ENCODE measurements at regions not wholly inside any gene's neighbourhood (a gene's known extent, or its start where the extent isn't known, plus 50 kb on each side); places are given as distances from the start of the nearest gene placed in this dataset.

- POLR2A ChIA-PET = no interaction called here
- no peak overlapping the region for H3K4me2 ChIP-seq (ENCODE audit: low read length)
- H3K4me3 ChIP-seq (ENCODE audit: low read depth, low read length, poor library complexity, severe bottlenecking) = no peak overlapping the region
- no peaks in the 10 kb centered on the region for H3K79me2 ChIP-seq (ENCODE audit: insufficient read depth, low read depth, low read length)
- no peak overlapping the region for H3K27ac ChIP-seq (ENCODE audit: low read depth, low read length, poor library complexity, severe bottlenecking)
- intact Hi-C loops (cut with micrococcal nuclease; ENCODE audit: unreplicated experiment) = no loop called here
- H3K9me2 ChIP-seq (ENCODE audit: insufficient read depth, low read length) = no peaks in the 10 kb centered on the region
- CTCF ChIA-PET (ENCODE audit: unreplicated experiment) = no interaction called here
- no peaks in the 10 kb centered on the region for H4K20me1 ChIP-seq (ENCODE audit: insufficient read depth, low read length)
- H2AFZ ChIP-seq (ENCODE audit: low read length) = no peak overlapping the region
- H3K4me1 ChIP-seq (ENCODE audit: insufficient read depth, low read length, poor library complexity, severe bottlenecking) = no peaks in the 10 kb centered on the region
- no peaks in the 10 kb centered on the region for H3K36me3 ChIP-seq (ENCODE audit: insufficient read depth, low read length)
- H3K9me3 ChIP-seq (ENCODE audit: low read length) = peaks cover 7% of the 10 kb centered on the region
- TF ChIP-seq CTCF (conservative IDR thresholded peaks at IDR 0.05; ENCODE audit: low read length) (no peak), EZH2phosphoT487 (IDR thresholded peaks at IDR 0.05; ENCODE audit: borderline replicate concordance, low read depth, low read length) (no peak)
- no TSS peak for BruUV-seq (replicated peaks)
- no peak for DNase-seq (ENCODE audit: low spot score)
Measured at GRCh38 chr12:126144603-126145002, 1079.4 kb downstream of the AACS start.

- POLR2A ChIA-PET = no interaction called here
- TF ChIP-seq EZH2phosphoT487 (IDR thresholded peaks at IDR 0.05; ENCODE audit: borderline replicate concordance, low read depth, low read length) (no peak), CTCF (conservative IDR thresholded peaks at IDR 0.05; ENCODE audit: low read length) (no peak)
- Histone ChIP-seq H4K20me1 (ENCODE audit: insufficient read depth, low read length) (no peaks in the 10 kb centered on the region), H2AFZ (ENCODE audit: low read length) (no peak overlapping the region), H3K9me3 (ENCODE audit: low read length) (no peaks in the 10 kb centered on the region), H3K4me2 (ENCODE audit: low read length) (no peak overlapping the region), H3K79me2 (ENCODE audit: insufficient read depth, low read depth, low read length) (no peaks in the 10 kb centered on the region), H3K36me3 (ENCODE audit: insufficient read depth, low read length) (no peaks in the 10 kb centered on the region), H3K9me2 (ENCODE audit: insufficient read depth, low read length) (no peaks in the 10 kb centered on the region), H3K4me3 (ENCODE audit: low read depth, low read length, poor library complexity, severe bottlenecking) (no peak overlapping the region), H3K27ac (ENCODE audit: low read depth, low read length, poor library complexity, severe bottlenecking) (no peak overlapping the region), H3K4me1 (ENCODE audit: insufficient read depth, low read length, poor library complexity, severe bottlenecking) (no peaks in the 10 kb centered on the region)
- DNase-seq (ENCODE audit: low spot score) = no peak
- CTCF ChIA-PET (ENCODE audit: unreplicated experiment) = no interaction called here
- BruUV-seq (replicated peaks) = no TSS peak
- intact Hi-C loops (cut with micrococcal nuclease; ENCODE audit: unreplicated experiment) = no loop called here
Measured at GRCh38 chr12:126147321-126147720, 1082.1 kb downstream of the AACS start.

GRCh38 chr12:126156806-126157574, 1091.8 kb downstream of the AACS start:
- BruUV-seq (replicated peaks) = no TSS peak
- H3K4me3 ChIP-seq (ENCODE audit: low read depth, low read length, poor library complexity, severe bottlenecking) = no peak overlapping the region
- H3K27ac ChIP-seq (ENCODE audit: low read depth, low read length, poor library complexity, severe bottlenecking) = no peak overlapping the region
- no peaks in the 10 kb centered on the region for H3K9me3 ChIP-seq (ENCODE audit: low read length)
- H3K4me2 ChIP-seq (ENCODE audit: low read length) = no peak overlapping the region
- ChIA-PET POLR2A (no interaction called here), CTCF (ENCODE audit: unreplicated experiment) (no interaction called here)
- no peaks in the 10 kb centered on the region for H4K20me1 ChIP-seq (ENCODE audit: insufficient read depth, low read length)
- H2AFZ ChIP-seq (ENCODE audit: low read length) = no peak overlapping the region
- TF ChIP-seq CTCF (conservative IDR thresholded peaks at IDR 0.05; ENCODE audit: low read length) = no peak
- no peaks in the 10 kb centered on the region for H3K79me2 ChIP-seq (ENCODE audit: insufficient read depth, low read depth, low read length)
- intact Hi-C loops (cut with micrococcal nuclease; ENCODE audit: unreplicated experiment) = no loop called here
- H3K9me2 ChIP-seq (ENCODE audit: insufficient read depth, low read length) = no peaks in the 10 kb centered on the region
- H3K36me3 ChIP-seq (ENCODE audit: insufficient read depth, low read length) = no peaks in the 10 kb centered on the region
- no peak for DNase-seq (ENCODE audit: low spot score)
- no peaks in the 10 kb centered on the region for H3K4me1 ChIP-seq (ENCODE audit: insufficient read depth, low read length, poor library complexity, severe bottlenecking)
